Fibroblast of villous mesenchyme (primary cell): ENCODE measurements at regions not wholly inside any gene's neighbourhood (a gene's known extent, or its start where the extent isn't known, plus 50 kb on each side); places are given as distances from the start of the nearest gene placed in this dataset.

Source experiments
- DNase-seq: peaks from one replicate; pipeline ENCODE4 v3.0.0-alpha.2; 2010; ENCODE audit warnings: low read depth
- H3K4me3 ChIP-seq: 2 replicates; pipeline ENCODE4 v1.5.1; 2011; ENCODE audit warnings: low read depth, mild to moderate bottlenecking, low read length
- TF ChIP-seq, protein P1 (sequence below): IDR thresholded peaks from 2 replicates; pipeline ENCODE4 v1.5.1; 2012; ENCODE audit warnings: low read depth, mild to moderate bottlenecking, low read length; ENCODE audit not compliant: insufficient read depth

DNA sequence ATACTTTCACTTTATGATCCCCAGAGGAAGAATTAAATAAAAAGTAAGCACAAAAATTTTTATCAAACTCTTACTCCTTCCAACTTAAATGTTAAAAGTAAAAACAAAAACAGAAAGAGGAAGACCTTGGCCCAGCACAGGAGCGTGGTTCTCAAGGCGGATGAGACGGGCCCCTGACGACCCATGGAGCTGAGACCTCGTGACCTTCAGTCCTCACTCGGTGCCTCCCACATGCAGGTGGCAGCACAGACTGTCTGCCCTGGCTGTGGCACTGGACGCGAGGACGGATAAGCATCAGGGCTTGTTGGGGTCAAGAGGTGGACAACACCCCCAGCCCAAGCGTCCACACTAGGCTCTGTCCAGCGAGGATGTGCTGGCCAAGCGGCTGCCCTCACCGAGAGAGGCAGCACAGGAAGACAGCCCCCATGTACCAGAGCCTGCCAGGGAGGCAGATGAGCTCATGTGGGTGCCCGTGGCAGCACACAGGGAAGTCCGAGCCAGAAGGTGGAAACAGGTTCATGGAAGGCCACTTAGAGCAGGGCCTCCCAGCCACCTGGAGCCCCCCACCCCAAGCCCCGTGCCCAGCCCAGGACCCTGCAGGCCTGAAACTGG, 1389.8 kb downstream of the TBC1D22A start:
- no peak for DNase-seq
- TF ChIP-seq, protein P1, sequence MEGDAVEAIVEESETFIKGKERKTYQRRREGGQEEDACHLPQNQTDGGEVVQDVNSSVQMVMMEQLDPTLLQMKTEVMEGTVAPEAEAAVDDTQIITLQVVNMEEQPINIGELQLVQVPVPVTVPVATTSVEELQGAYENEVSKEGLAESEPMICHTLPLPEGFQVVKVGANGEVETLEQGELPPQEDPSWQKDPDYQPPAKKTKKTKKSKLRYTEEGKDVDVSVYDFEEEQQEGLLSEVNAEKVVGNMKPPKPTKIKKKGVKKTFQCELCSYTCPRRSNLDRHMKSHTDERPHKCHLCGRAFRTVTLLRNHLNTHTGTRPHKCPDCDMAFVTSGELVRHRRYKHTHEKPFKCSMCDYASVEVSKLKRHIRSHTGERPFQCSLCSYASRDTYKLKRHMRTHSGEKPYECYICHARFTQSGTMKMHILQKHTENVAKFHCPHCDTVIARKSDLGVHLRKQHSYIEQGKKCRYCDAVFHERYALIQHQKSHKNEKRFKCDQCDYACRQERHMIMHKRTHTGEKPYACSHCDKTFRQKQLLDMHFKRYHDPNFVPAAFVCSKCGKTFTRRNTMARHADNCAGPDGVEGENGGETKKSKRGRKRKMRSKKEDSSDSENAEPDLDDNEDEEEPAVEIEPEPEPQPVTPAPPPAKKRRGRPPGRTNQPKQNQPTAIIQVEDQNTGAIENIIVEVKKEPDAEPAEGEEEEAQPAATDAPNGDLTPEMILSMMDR = no peak
- H3K4me3 ChIP-seq = no peak overlapping the region

DNA sequence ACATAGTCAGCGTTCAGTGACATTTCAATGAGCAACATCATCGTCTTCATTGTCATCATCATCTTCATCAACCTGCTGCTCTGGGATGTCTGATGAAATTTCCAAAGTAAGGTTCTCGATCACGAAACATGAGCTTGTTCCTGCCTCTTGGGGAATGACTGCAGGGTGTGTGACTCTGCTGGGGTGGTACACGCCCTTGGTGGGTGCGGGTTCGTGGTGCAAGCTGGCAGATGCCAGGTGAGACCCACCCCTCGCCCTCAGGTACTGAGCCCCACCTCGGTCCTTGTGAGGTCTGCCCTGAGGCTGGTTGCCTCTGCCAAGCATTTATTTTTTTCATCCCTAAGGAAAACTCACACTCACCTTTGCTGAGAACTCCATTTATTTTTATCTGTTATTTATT, 1389.2 kb downstream of the TBC1D22A start:
- TF ChIP-seq, protein P1 = no peak
- DNase-seq = no peak
- H3K4me3 ChIP-seq = no peak overlapping the region

DNA sequence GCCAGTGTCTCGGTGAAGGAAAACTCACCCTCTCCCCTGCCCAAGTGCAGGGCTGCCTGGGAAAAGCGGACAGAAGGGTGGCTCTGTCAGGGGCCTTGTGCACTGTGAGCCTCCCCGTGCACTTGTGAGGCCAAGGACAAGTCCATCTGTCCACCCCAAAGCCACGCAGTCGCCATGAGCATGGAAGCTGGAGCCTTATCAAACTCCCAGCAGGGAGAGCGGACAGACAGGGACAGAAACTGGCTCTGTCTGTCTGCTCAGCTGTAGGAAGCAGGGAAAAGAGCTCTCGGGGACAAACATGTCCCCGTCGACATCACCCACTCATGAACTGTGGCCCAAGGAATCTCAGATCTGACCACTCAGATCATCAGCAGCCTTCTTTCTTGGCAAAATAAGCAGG, 1385.4 kb downstream of the TBC1D22A start:
- no peak overlapping the region for H3K4me3 ChIP-seq
- TF ChIP-seq, protein P1 = no peak
- no peak for DNase-seq

GRCh38 chr22:48147404-48147803, 1385.0 kb downstream of the TBC1D22A start:
- TF ChIP-seq, protein P1 = no peak
- no peak overlapping the region for H3K4me3 ChIP-seq
- DNase-seq = no peak

DNA sequence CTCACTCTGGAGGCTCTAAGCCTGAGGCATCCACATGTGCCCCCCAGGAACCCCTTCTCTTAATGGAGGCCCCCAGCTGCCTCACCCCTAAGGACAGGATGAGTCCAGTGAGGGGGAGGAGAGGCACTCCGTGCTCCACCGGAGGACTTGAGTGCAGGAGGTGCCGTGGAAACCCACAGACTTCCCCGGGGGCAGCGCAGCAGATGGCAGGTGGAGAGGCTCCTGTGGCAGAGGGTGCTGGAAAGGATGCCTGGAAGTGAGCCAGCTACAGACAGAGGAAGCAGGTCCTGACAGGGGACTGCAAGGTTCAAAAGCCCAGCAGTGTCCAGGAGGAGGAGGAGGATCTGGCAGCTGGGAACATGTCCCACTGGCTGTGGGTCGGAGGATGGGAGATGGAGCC, 1384.0 kb downstream of the TBC1D22A start:
- no peak for DNase-seq
- TF ChIP-seq, protein P1 = no peak

DNA sequence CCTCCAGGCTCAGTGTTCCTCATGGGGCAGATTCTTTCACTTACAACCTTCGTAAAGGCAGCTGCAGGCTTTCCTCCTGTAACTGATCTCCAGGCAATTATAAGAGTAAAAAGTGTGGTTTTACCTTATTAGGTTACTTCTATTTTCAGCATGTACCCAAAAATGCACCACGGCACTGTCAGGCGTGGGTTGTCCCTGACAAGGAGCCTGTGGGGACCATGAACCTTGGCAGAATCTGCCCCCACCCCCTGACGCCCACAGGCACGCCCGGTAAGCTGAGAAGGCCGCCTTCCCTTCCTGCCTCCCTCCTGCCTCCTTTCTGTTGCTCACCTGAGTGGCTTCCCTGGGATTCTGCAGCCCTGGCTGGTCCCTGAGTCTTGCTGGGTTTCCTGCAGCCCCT, 1383.3 kb downstream of the TBC1D22A start:
- no peak for DNase-seq
- TF ChIP-seq, protein P1 = no peak
- H3K4me3 ChIP-seq = no peak overlapping the region

More for the DNA sequence above, 1384.0 kb downstream of the TBC1D22A start:
- no peak overlapping the region for H3K4me3 ChIP-seq

DNA sequence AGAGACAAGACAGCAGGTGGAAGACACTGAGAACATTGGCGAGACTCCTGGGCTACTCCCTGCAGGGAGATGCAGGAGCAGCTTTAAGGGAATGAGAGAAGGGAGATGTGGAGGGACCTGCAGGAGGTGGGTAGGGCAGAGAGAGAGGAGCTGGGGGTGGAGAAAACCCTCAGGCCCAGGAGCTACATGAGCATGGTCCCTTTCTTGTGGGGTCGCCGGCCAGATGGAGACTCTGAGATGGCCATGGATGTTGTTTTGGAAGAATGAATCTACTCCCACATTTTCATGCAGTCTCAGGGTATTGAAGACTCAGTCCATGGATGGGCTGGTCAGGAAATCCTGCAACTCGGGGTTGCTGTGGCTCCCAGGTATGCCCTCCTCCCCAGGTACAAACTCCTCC, 1381.9 kb downstream of the TBC1D22A start:
- TF ChIP-seq, protein P1 = no peak

More for the DNA sequence above, 1381.9 kb downstream of the TBC1D22A start:
- no peak for DNase-seq
- H3K4me3 ChIP-seq = no peak overlapping the region
